ENCODE measurements at regions not wholly inside any gene's neighbourhood (a gene's known extent, or its start where the extent isn't known, plus 50 kb on each side); places are given as distances from the start of the nearest gene placed in this dataset.

DNA sequence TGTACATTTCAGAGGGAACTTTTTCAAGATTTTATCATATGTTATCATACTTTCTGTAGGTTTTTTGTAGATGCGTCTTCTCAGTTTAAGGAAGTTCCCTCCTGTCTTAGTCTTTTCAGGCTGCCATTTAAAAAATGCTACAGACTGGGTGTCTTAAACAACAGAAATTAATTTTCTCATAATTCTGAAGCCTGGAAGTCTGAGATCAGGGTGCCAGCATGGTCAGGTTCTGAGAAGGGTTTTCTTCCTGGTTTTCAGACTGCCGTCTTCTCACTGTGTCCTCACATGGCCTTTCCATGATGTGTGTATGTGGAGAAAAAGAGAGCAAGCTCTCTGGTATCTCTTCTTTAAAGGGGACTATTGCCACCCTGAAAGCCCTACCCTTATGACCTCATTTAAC, 189.9 kb upstream of the SOX2 start:
- no peak for DNase-seq (ENCODE audit: low read depth)
- H3K4me3 ChIP-seq (ENCODE audit: control insufficient read depth, low read depth, low read length), result no peak overlapping the region
- TF ChIP-seq, protein P1, sequence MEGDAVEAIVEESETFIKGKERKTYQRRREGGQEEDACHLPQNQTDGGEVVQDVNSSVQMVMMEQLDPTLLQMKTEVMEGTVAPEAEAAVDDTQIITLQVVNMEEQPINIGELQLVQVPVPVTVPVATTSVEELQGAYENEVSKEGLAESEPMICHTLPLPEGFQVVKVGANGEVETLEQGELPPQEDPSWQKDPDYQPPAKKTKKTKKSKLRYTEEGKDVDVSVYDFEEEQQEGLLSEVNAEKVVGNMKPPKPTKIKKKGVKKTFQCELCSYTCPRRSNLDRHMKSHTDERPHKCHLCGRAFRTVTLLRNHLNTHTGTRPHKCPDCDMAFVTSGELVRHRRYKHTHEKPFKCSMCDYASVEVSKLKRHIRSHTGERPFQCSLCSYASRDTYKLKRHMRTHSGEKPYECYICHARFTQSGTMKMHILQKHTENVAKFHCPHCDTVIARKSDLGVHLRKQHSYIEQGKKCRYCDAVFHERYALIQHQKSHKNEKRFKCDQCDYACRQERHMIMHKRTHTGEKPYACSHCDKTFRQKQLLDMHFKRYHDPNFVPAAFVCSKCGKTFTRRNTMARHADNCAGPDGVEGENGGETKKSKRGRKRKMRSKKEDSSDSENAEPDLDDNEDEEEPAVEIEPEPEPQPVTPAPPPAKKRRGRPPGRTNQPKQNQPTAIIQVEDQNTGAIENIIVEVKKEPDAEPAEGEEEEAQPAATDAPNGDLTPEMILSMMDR (IDR thresholded peaks at IDR 0.05; ENCODE audit: control insufficient read depth, insufficient read depth, low read depth, low read length, missing control alignments), result no peak

DNA sequence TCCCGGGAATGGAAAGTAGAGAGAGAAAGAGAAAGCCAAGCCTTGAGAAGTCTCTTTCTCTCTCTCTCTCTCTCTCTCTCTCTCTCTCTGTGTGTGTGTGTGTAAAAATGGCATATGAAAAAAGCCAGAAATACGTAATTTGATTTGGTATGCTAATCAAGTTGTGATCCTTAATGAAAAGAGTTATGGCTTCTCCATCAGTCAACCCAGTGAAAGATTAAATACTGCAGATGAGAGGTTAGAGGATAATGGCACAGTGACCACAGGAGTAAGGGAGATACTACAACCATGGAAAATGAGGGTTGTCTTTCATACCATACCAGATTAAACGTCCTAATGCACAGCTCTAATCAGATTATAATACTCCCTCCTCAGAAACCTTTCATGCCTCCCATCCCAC, 193.5 kb upstream of the SOX2 start:
- no peak overlapping the region for H3K4me3 ChIP-seq (ENCODE audit: control insufficient read depth, low read depth, low read length)
- TF ChIP-seq, protein P1 (IDR thresholded peaks at IDR 0.05; ENCODE audit: control insufficient read depth, insufficient read depth, low read depth, low read length, missing control alignments), result no peak
- DNase-seq (ENCODE audit: low read depth), result no peak

DNA sequence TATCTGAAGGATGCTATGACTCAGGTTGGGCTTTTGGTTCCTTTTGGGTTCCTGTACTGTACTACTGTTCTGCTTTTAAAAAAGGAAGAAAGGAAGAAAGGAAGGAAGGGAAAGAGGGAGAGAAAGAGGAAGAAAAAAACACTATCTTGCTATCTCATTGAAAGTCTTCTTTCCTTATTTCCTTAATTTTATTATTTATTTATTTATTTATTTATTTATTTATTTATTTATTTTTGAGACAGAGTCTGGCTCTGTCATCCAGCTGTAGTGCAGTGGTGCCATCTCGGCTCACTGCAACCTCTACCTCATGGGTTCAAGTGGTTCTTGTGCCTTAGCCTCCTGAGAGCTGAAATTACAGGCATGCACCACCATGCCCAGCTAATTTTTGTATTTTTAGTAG, 198.9 kb upstream of the SOX2 start:
- DNase-seq (ENCODE audit: low read depth), result no peak
- H3K4me3 ChIP-seq (ENCODE audit: control insufficient read depth, low read depth, low read length), result no peak overlapping the region
- TF ChIP-seq, protein P1 (IDR thresholded peaks at IDR 0.05; ENCODE audit: control insufficient read depth, insufficient read depth, low read depth, low read length, missing control alignments), result no peak

DNA sequence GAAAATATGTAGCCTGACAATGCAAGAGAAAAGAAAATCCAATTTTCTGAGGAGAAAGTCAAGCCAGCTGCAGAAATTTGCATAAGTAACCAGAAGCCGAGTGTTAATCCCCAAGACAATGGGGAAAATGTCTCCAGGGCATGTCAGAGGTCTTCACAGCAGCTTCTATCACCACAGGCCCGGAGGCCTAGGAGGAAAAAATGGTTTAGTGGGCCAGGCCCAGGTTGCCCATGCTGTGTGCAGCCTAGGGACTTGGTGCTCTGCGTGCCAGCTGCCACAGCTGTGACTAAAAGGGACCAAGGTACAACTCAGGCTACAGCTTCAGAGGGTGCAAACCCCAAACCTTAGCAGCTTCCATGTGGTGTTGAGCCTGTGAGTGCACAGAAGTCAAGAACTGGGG, 201.2 kb upstream of the SOX2 start:
- TF ChIP-seq, protein P1 (IDR thresholded peaks at IDR 0.05; ENCODE audit: control insufficient read depth, insufficient read depth, low read depth, low read length, missing control alignments), result no peak
- no peak for DNase-seq (ENCODE audit: low read depth)
- H3K4me3 ChIP-seq (ENCODE audit: control insufficient read depth, low read depth, low read length), result no peak overlapping the region

DNA sequence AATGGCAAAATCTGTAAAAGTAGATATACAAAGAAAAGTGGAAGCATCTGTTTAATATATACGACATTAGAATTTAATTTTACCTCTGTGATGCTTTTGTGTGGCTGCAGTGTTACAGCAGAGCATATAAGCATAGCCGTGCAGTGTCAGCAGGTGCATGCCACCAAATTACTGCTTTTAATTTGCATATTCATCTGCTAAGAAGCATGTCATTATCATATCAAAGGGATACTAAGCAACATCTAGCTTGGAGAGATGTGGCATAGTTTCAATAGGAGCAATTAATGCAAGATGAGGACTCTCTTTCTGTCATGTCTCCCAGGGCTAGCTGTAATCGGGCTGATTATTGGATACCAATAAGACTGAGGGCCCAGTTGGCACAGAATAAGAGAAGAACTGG, 214.4 kb upstream of the SOX2 start:
- H3K4me3 ChIP-seq (ENCODE audit: control insufficient read depth, low read depth, low read length), result no peak overlapping the region
- TF ChIP-seq, protein P1 (IDR thresholded peaks at IDR 0.05; ENCODE audit: control insufficient read depth, insufficient read depth, low read depth, low read length, missing control alignments), result no peak
- DNase-seq (ENCODE audit: low read depth), result no peak

DNA sequence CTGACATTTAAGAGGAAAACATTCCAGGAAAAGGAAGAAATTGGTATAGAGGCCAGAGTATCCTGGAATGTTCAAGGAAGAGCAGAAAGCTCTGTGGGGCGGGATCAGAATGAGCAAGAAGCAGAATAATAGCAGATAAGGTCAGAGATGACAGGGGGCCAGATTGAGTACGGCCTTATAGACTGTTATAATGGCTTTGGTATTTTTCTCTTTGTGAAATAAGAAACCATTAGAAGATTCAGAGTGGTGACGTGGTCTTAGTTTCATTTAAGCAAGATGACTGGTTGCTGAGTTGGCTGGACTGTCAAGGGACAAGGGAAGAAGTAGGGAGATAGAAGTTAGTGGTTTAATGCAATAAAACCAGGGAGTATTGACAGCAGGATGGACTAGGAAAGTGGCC, 218.3 kb upstream of the SOX2 start:
- H3K4me3 ChIP-seq (ENCODE audit: control insufficient read depth, low read depth, low read length), result no peak overlapping the region
- DNase-seq (ENCODE audit: low read depth), result no peak
- TF ChIP-seq, protein P1 (IDR thresholded peaks at IDR 0.05; ENCODE audit: control insufficient read depth, insufficient read depth, low read depth, low read length, missing control alignments), result no peak

DNA sequence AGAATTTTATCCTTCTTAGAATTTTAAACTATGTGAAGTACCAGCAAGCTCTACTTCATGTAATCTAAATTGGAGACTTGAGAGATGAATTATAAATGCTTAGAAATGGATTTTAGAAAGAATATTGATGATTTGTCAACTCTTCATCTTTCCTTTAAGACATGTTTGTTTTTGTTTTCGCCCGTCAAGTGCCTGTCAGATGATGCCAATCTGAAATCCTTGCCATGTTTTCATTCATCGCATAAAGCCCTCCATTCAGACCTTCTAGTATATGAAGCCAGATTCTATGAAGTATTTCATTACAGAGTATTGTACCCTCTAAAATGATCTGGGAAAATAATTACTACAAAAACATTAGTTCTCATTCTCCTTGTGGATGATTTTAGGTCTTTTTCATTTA, 223.2 kb upstream of the SOX2 start:
- TF ChIP-seq, protein P1 (IDR thresholded peaks at IDR 0.05; ENCODE audit: control insufficient read depth, insufficient read depth, low read depth, low read length, missing control alignments), result no peak
- no peak for DNase-seq (ENCODE audit: low read depth)
- no peak overlapping the region for H3K4me3 ChIP-seq (ENCODE audit: control insufficient read depth, low read depth, low read length)
